Nephron progenitor cell (in vitro differentiated cells): ENCODE measurements at regions not wholly inside any gene's neighbourhood (a gene's known extent, or its start where the extent isn't known, plus 50 kb on each side); places are given as distances from the start of the nearest gene placed in this dataset.

ENCODE experiments used
- DNase-seq: peaks from one replicate; pipeline ENCODE4 v3.0.0; 2021
- H3K27ac Mint-ChIP-seq: 2 replicates; pipeline ENCODE4 v1.8.0; 2021; ENCODE audit warnings: mild to moderate bottlenecking, moderate library complexity, mixed read lengths
- H3K27me3 Mint-ChIP-seq: 2 replicates; pipeline ENCODE4 v1.8.0; 2021; ENCODE audit warnings: mild to moderate bottlenecking, low read depth, mixed read lengths; ENCODE audit not compliant: poor library complexity
- H3K36me3 Mint-ChIP-seq: 2 replicates; pipeline ENCODE4 v1.8.0; 2021; ENCODE audit warnings: low read depth, mixed read lengths
- H3K4me1 Mint-ChIP-seq: 2 replicates; pipeline ENCODE4 v1.8.0; 2021; ENCODE audit warnings: mixed read lengths
- H3K4me3 Mint-ChIP-seq: 2 replicates; pipeline ENCODE4 v1.8.0; 2021; ENCODE audit warnings: mild to moderate bottlenecking, moderate library complexity, mixed read lengths
- H3K9me3 Mint-ChIP-seq: 2 replicates; pipeline ENCODE4 v1.8.0; 2021; ENCODE audit warnings: mild to moderate bottlenecking, moderate library complexity, mixed read lengths
- CTCF ChIP-seq: fragments of 200-600 bp; sonication (generic); IDR thresholded peaks from 2 replicates; pipeline ENCODE4 v1.5.0; 2021; ENCODE audit warnings: antibody characterized with exemption

GRCh38 chr10:131017566-131018285, 293.8 kb downstream of the TCERG1L start:
- no peaks in the 10 kb centered on the region for H3K36me3 Mint-ChIP-seq
- H3K27ac Mint-ChIP-seq, result no peak overlapping the region
- H3K27me3 Mint-ChIP-seq, result peaks cover 15% of the 10 kb centered on the region
- H3K4me1 Mint-ChIP-seq, result peaks cover 3% of the 10 kb centered on the region
- no peak for DNase-seq
- no peak for TF ChIP-seq CTCF
- H3K4me3 Mint-ChIP-seq, result no peak overlapping the region
- H3K9me3 Mint-ChIP-seq, result no peaks in the 10 kb centered on the region

- no peaks in the 10 kb centered on the region for H3K4me1 Mint-ChIP-seq
- H3K27ac Mint-ChIP-seq, result no peak overlapping the region
- TF ChIP-seq CTCF, result no peak
- no peaks in the 10 kb centered on the region for H3K36me3 Mint-ChIP-seq
- no peak overlapping the region for H3K4me3 Mint-ChIP-seq
- no peak for DNase-seq
- no peaks in the 10 kb centered on the region for H3K9me3 Mint-ChIP-seq
- H3K27me3 Mint-ChIP-seq, result peaks cover 10% of the 10 kb centered on the region
Measured at GRCh38 chr10:131018886-131019500, 292.5 kb downstream of the TCERG1L start.

DNA sequence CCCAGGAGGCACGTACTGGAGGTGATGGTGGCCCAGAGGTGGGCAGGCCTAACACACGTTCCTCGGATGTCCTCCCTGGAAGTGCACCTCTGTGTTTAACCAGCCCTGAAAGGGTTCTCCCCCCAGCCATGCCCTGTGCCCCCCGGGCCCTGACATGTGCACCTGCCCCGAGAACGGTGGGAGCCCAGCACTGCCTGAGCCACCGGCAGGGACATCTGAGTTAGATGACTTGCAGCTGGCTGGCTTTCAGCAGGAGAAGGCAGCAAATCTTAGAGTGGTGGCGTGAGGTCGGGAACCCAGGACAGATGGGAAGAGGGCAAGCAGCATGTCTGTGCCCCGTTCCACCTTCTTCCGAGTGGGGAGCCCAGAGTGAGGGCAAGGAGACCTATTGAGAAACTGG, 291.8 kb downstream of the TCERG1L start:
- Mint-ChIP-seq H3K9me3 (no peaks in the 10 kb centered on the region), H3K27ac (no peak overlapping the region), H3K27me3 (peaks cover 4% of the 10 kb centered on the region), H3K4me3 (no peak overlapping the region), H3K4me1 (no peaks in the 10 kb centered on the region), H3K36me3 (no peaks in the 10 kb centered on the region)
- TF ChIP-seq CTCF, result no peak
- DNase-seq, result no peak

- DNase-seq, result no peak
Measured at GRCh38 chr10:131020775-131021174, 290.7 kb downstream of the TCERG1L start.

DNA sequence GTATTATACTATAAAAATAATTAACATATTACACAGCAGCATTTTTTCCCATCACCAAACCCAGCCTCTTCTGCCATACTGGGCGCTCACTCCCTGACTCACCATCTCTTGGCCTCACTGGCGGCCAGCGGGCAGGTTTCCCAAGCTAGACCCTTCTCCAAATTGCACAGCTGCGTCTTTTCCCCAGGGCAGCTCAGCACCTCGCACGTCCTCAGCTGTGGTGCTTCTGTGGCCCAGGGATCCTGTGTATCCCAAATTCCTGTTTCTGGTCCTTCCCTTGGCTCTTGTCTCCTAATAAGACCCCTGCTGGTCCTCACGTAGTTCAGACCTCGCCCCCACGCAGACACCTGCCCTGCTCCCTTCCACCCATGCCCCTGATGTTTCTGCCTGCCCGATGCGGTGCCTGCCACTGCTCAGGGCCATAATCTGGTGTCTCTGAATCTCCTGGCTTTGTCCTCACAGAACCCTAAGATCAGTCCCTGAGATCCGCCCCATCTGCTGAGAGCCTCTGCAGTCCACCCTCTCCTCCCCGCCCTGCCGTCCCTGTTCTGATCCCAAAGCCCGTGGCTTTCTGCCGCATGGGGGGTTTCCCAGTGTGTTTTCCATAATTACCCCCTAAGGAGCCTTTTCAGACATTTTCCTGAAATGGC, 290.1 kb downstream of the TCERG1L start:
- H3K4me1 Mint-ChIP-seq, result no peaks in the 10 kb centered on the region
- no peaks in the 10 kb centered on the region for H3K36me3 Mint-ChIP-seq
- H3K27ac Mint-ChIP-seq, result no peak overlapping the region
- no peak for TF ChIP-seq CTCF
- no peak for DNase-seq
- H3K27me3 Mint-ChIP-seq, result peaks cover 2% of the 10 kb centered on the region
- no peak overlapping the region for H3K4me3 Mint-ChIP-seq
- no peaks in the 10 kb centered on the region for H3K9me3 Mint-ChIP-seq

More at GRCh38 chr10:131020775-131021174, 290.7 kb downstream of the TCERG1L start:
- Mint-ChIP-seq H3K36me3 (no peaks in the 10 kb centered on the region), H3K9me3 (no peaks in the 10 kb centered on the region), H3K27ac (no peak overlapping the region), H3K4me3 (no peak overlapping the region), H3K4me1 (no peaks in the 10 kb centered on the region), H3K27me3 (peaks cover 2% of the 10 kb centered on the region)
- no peak for TF ChIP-seq CTCF
